ELR (cell line): ENCODE measurements at regions not wholly inside any gene's neighbourhood (a gene's known extent, or its start where the extent isn't known, plus 50 kb on each side); places are given as distances from the start of the nearest gene placed in this dataset.
A peak's percentile ranks its signal among the peaks of the same experiment; 100 is the strongest.

Experiments used
- DNase-seq: peaks from one replicate; pipeline ENCODE4 v3.0.0-alpha.2; 2015; ENCODE audit warnings: low read depth

DNA sequence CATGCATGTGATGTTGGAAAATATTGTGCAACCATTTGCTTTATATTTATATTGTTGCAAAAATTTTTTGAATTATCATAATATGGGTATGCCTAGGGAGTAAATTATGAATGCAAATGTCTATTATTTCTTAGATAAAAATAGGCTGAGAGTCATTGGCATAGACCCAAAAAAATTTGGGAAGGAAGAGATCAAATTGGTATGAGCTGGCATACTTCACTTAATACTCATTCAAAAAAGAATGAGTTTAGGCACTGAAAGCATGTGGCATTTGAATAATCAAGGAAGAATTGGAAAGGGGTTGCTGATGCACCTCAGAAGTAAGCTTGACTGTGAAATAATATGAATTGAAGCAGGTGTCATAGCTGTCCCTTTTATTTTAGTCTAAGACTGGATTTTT lies 764.0 kb upstream of the DPPA4 start:
- DNase-seq, result peak; percentile 46

DNA sequence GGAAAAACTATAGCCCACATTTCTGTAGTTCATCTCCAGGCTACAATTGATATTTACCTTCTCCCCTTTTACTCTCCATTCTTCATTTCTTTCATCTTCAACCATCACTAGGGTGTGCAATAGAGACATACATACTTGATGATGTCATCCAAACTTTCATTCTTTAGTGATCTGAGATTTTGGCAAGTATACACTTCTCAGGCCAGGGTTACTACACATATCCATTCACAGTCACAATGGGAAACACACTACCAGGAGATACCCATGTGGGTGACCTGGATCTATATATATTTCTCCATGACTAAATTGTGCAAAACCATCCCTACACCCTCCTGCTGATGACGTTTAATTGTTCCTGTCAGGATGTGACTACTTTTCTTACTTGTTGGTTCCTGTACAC lies 769.5 kb upstream of the DPPA4 start:
- DNase-seq, result peak; percentile 28

DNA sequence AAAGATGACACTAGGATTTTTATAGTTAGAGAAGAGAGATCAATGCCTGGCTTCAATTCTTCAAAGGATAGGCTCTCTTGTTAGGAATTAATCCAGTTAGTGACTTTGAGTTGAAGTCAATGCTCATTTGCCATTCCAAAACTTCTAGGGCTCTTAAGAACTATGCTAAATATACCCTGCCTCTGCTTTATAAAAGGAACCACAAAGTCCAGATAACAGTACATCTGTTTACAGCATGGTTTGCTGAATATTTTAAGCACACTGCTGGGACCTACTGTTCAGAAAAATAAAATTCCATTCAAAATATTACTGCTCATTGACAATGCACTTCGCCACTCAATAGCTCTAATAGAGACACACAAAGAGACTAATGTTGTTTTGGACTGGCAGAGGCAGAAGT lies 786.6 kb upstream of the DPPA4 start:
- no peak for DNase-seq

DNA sequence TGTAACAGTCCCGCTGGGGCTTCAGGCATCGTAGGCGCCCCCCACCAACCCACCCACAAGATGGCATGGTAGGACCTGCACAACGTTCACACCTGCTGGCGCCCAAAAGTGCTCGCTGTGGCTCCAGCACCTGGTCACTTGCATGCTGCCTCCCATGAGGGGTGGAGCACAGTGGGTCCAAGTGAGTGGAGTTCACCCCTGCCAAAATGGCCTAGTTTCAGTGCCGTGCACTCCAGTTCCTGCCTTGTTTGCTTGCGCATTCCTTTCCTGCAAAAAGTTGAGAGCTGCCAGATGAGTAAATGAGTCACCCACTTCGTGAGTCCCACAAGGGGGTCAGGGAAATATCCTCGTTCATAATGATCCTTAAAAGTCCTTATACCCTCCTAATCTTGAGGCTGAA lies 788.7 kb upstream of the DPPA4 start:
- DNase-seq, result peak; percentile 2

DNA sequence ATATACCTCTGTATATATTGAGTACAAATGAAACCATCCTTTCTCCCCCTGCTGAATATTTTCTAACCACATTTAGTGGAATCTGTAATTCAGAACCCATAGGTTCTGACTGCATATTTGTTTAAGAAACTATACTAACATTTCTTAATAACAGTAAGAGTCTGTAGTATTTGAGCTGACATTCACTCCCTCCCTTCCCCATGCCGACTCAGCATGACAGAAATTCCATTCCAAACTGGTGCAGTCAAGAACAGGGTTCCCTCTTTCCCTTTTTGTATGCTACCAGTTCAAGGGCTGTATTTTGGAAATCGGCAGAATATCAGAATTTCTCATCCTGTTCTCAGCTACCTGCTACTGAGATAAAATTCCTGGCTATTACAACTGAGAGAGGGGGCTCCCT lies 796.6 kb upstream of the DPPA4 start:
- no peak for DNase-seq

DNA sequence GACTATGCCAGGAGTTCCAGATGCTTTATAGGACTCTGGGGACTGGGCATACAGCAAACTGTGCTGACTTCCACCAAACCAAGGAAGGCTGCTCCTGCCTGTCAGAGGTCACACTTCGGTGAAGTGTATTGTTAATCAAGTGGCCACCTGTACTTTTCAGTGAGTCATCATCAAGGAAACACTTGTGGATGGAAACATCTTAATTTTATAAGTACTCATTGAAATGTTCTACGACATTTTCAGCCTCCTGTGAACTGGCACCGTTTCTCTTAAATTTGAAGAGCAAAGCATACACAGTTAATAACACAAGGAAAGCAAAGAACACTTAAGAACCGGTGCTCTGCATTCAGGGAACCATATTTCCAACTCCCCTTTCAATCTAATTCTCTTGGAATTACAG lies 801.7 kb upstream of the DPPA4 start:
- no peak for DNase-seq

DNA sequence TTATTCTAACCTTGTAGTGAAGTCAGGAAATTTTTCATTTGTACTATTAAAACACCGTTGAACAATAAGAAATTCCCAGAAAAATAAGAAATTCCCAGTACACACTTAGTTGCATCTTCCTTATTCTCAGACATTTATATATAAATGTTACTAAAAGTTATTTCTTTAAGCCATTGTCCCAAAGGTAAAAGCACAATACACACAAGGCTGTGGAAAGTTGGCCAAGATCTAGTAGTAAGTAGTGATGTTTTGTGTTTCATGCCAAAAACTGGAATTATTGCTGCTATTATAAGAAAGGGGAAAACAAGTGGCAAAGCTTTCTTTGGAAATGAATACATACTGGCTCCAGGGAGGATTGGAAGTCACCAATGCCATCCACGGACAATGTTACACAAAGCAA lies 802.5 kb upstream of the DPPA4 start:
- DNase-seq, result no peak

DNA sequence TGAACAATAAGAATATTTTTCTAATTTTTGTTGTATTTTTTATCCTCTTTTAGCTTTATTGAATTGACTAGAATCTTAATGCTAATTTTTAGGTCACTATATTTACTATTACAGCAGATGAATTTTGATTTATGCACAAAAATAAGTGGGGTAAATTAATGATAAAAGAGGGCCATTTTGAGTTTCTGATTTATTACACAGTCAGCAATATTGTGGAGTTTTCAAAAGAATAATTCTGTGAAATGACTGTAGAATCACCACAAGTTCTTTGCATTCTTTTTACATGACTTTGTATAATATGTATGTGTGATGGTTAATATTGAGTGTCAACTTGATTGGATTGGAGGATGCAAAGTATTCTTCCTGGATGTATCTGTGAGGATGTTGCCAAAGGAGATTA lies 812.4 kb upstream of the DPPA4 start:
- peak; percentile 28 for DNase-seq

DNA sequence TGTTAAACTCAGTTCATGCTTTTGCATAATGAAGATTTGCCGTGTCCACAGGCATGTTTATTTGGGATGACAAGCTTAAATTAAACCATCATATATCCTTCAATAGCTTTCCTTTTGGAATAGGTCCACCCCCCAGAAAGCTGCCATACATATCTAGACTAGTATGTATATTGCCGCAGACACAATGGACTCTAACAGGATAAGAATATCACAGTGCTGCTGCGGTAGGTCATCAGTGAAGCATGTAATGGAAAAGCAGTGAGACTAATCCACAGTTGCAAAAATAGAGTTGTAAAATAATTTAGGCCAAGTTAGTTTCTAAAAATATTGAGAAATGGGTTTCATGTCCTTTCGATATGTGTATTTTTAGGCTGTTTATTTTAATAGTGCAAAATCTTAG lies 819.9 kb upstream of the DPPA4 start:
- DNase-seq, result no peak

DNA sequence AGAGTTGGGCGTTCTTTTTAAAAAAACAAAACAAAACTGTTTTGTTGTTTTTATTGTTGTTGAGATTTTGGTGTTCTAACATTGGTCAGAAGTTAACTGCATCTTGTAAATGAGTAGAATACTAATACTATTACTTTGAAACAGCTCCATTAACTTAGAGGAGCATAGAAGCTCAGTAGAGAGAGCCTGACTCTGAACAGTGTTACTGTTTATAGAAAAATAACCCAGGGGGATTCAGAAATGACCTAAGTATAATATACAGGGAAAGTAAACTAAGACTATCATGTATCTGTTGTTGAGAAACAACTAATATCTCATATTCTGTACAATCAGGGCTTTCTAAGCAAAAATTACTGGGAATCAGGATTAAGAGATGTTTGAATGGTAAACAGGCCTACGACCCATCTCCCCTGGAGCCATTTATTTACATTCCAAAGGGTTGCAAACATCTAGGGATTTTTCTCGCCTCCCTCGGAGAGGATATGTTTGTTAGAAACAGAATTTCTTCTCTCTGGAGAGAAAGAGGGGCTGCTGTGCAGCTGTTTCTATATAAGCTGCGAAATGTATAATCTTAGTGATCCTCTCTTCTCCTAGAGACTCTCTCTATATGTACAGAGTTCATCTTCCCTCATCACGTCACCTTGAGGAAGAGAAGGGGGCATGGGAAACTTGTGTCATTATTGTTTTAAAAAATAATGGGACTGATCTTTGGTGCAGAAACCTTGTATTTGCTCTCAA lies 827.5 kb upstream of the DPPA4 start:
- no peak for DNase-seq

DNA sequence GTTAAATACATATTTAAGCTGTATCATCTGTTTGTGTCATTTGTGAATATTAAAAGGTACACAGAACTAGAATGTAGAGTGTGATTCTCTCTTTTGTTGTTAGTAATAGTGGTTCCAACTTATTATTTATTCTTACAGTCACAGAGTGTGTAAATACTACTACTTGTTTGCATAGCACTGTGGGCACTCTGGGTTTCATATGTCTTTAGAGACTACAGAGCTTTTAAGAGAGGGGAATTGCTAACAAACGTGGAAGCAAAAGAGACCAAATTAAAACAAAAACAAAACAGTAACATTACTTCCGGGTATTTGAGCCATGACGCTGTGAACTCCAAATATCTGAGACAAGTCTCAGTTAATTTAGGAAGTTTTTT lies 828.0 kb upstream of the DPPA4 start:
- no peak for DNase-seq

DNA sequence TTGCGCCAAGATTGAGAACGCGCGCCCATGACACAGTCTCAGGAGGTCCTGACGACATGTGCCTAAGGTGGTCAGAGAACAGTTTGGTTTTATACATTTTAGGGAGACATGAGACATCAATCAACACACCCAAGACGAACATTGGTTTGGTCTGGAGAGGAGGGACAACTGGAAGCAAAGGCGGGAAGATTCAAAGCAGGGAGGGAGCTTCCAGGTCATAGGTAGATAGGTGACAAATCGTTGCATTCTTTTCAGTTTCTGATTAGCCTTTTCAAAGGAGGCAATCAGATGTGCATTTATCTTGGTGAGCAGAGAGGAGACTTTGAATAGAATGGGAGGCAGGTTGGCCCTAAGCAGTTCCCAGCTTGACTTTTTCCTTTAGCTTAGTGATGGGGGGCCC lies 828.4 kb upstream of the DPPA4 start:
- no peak for DNase-seq

DNA sequence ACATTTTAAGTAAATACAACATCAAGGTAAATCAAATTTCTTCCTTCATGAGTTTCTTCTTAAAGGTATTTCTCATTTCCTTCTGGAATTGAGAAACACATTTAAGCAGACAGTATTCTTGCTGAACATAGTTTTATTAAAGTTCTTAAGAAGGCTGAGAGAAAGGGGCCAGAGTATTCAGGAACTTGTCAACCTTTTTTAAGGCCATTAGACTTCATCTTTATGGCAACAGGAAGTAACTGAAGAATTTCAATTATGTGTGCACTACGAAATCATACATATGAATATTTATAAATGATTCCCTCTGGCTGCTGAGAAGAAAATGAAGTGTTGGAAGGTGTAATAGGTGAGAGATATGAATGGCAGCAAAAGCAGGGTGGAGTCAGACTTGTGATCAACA lies 829.4 kb upstream of the DPPA4 start:
- DNase-seq, result no peak

DNA sequence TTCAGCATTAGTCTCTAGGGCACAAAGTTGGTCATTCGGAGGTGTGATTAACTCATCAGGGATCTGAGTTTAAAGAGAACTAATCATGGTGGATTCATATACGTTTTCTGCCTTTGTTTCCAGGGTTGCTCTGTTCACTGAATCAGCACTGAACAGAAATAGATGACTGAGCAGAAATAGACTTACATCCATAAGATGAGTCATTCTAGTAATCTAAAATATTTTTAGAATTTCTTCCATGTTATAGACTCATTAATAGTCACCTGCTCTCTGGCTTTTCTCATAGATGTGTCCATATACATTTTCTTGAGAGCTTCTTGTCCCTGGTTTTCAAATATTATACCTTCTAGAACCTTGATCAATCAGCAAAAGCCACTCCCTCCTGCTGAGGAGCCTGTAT lies 837.6 kb upstream of the DPPA4 start:
- peak; percentile 61 for DNase-seq

DNA sequence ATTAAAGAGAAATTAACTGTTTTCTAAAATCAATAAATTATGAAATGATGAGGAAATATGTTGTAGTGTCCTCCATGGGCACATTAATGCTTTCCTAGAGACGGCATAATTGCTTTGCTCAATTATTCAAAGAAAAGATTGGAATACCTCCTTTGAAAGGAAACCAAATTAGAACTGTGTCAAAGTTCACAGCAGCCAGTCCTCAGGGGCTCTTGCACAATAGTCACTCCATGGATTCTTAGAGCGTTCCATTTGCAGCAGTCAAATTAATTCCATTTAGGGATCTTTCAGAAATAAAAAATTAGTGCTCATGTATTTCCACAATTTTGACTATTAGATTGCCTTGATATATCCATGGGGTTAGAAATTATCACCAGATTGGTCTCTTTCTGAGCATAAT lies 841.6 kb upstream of the DPPA4 start:
- no peak for DNase-seq

DNA sequence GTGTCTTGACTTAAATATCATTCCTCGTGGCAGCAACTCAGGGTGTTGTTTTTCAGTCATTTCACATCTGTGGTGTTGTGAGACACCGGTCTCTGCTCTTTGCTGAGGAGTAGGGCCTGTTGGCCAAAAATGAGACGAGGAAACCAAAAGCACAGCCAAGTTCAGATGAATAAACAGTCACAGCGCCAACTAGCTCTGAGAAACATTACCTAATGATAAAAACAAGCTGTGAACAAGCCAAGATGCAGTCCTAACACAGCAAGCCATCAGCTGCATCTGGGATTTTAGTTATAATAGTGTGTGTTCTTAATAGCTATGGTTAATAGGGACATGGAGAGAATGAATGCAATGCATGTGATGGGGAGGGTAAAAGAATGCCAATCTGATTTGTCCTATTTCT lies 843.4 kb upstream of the DPPA4 start:
- DNase-seq, result peak; percentile 5

DNA sequence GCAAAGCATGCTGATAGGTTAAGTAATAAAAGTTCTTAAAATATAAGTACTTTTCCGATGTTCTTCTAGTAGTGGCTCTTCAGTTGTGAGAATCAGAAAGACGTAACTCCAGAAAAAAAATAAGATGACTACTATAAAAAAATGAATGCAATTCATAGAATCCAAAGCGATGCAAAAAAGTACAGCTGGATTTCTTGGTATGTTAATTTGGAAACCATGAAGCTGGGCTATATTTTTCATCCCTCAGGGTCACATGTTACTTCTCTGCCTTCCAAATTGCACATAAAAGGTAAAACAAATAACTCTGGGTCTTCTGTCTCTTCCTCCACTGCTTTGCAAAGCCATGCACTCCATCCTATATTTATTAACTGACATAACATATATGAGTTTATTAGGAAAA lies 843.9 kb upstream of the DPPA4 start:
- DNase-seq, result no peak

DNA sequence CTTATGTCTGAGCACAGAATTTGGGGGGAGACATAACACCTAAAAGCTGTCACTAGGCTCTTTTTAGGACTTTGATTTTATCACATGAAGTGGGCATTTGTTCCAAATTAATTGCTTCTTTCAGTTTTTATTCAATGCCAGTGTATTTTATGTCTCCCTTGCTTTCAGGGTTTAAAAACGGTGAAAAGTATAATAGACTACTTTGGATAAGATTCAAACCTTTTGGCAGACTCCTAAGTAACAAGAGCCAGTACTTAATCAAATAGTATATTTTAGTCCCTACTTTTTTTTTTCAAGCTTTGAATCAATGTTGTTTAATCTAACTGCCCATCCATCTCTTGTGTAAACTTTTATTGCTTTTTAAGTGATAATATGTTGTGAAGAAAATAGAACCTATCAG lies 847.2 kb upstream of the DPPA4 start:
- no peak for DNase-seq

DNA sequence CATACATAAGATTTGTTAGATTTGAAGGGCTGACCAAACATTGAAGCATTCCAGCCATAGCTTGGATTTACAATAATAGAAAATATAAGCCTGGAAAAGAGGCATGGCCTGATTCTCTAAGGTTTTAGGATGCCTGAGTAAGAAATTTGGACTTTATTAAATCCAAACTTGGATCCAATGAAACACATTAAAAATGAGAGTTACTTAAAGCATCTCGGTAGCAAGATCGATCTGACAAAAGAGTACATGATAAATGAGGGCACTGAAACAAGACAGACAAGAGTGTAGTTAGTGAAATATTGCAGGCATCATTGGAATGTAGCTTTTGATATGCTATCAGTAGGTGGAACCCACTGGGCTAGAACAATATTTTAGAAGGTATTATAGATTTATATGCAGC lies 855.7 kb upstream of the DPPA4 start:
- DNase-seq, result no peak

DNA sequence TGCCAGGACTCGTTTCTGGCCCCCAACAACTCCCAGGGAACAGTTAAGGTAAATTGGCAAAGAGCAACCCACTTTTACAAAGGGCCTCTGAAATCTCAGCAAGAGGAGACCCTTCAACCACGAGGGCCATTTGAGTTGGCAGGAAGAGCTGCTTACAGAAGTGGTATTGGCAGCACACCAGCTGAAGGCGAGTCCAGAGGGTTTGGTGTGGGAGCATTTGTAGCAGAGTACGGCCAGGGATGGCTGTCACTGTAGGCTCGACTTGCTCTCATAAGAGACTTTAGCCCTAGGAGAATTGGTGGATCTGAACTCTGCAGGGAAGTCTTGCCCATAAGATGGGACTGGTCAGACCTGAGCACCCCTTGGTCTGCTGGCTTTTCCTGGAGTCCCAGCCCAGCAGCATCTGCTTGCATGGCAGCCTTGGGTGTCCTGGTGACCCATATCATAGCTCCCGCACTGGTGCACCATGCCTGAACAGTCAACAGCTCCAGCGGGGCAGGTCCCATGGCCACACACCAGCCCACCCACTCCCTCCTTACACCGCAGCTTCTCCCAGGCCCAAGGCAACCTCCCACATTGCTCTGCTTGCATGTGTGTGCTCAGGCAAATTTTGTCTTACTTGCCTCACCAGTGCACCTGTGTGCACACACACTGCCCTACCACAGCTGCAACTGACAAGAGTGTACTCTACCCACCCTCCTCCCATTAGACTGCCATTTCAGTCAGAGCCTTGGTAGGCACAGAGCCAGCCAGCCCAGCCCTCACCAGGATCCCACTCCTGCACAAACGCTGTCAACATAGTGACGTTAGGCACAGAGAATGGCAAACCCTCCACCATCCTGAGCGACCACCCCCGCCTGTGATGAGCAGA lies 861.6 kb upstream of the DPPA4 start:
- no peak for DNase-seq

DNA sequence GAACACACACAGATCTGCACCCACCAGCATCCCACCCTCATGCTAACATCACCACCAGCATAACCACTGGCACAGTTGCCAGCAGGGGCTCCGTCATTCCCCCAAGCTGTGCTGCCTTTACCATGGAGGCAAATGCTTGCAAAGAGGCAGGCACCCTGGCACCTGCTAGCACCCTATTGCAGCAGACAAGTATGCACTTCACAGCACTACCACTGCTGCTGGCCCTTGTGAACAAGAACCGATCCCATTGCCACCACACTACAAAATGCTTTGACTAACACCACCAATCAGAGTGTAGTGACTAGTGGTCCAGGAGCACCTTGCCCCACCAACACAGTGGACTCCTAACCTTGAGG lies 862.2 kb upstream of the DPPA4 start:
- DNase-seq, result no peak

DNA sequence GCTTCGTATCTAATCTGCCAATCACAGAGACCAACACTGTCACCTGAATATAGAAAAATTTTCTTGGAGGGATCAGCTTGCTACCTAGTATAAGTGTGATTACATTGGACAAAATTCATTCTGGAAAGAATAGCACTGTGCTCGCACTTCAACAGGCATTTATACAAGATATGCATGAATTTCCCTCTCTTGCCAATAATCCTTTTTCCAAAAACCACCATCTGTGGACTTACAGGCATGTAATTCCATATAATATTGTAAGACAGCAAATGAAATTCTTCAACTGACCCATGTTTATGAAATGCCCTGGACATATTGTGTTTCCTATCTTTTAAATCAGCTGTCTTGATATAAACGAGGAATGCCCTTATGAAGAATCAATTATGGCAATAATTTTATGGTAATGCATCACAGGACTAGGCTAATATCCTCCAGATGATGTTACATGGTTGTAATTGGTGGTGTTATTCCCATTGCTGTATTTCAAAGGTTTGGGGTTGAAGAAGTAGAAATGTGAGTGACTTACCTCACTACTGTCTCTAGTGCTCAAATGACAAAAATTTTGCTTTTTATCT lies 861.4 kb upstream of the NECTIN3 start:
- no peak for DNase-seq

DNA sequence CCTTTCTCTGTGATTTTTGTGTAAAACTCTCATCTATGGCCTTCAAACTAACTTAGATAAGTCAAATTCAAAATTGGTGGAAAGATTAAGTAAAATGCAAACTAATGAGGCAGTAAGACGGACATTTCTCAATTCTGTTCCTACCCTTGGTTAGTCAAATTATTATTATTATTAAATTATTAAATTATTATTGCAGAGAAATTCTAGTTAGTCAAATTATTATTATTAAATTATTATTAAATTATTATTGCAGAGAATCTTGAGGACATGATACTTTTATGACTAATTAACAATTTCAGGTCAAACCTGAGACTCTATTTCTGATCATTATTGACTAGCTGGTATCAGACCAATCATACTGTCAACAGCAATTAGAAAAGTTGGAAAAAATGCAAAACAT lies 845.0 kb upstream of the NECTIN3 start:
- no peak for DNase-seq

DNA sequence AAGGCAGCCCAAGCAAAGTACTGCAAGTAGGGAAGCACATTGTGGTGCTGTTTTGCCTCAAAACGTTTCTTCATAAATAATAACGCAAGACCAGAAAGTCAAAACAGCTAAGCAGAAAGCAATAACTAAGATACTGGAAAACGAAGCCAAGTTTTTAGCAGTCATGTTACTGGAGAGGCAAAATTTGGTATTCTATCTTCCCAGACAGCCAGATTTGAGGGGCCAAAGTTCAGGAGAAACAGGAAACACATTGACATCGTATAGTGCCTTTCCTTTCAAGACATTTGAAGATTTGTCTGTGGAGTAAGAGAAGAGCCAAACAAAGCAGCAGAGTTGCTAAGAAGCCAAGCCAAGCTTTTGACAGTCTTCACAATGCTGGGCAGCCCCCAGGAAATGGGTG lies 843.6 kb upstream of the NECTIN3 start:
- DNase-seq, result no peak
